ENCODE measurements at regions not wholly inside any gene's neighbourhood (a gene's known extent, or its start where the extent isn't known, plus 50 kb on each side); places are given as distances from the start of the nearest gene placed in this dataset.

DNA sequence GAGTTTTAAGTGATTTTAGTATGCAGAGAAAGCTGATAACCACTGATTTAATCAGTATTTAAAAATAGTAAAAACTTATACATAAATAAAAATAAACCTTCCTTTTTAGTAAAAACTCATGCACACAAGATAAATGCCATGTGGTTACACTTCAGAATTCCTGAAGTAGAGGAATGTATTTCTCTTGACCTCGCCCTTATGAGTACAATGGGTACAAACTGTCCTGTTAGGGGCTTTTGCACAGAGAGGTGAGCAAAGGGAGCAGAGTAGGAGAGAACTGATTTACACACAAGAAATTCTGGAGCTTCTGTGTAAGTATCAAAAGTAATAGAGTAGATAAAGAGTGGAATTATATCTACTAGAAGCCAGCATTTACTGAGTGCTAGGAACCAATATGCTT, 279.6 kb downstream of the PPP1R3A start:
- TF ChIP-seq, protein P1, sequence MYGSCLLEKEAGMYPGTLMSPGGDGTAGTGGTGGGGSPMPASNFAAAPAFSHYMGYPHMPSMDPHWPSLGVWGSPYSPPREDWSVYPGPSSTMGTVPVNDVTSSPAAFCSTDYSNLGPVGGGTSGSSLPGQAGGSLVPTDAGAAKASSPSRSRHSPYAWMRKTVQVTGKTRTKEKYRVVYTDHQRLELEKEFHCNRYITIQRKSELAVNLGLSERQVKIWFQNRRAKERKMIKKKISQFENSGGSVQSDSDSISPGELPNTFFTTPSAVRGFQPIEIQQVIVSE (CRISPR knock-in tag; IDR thresholded peaks at IDR 0.05; ENCODE audit: borderline replicate concordance): no peak
- no peak for TF ChIP-seq HMGA2 (CRISPR knock-in tag; IDR thresholded peaks at IDR 0.05)
- TF ChIP-seq, protein P2, sequence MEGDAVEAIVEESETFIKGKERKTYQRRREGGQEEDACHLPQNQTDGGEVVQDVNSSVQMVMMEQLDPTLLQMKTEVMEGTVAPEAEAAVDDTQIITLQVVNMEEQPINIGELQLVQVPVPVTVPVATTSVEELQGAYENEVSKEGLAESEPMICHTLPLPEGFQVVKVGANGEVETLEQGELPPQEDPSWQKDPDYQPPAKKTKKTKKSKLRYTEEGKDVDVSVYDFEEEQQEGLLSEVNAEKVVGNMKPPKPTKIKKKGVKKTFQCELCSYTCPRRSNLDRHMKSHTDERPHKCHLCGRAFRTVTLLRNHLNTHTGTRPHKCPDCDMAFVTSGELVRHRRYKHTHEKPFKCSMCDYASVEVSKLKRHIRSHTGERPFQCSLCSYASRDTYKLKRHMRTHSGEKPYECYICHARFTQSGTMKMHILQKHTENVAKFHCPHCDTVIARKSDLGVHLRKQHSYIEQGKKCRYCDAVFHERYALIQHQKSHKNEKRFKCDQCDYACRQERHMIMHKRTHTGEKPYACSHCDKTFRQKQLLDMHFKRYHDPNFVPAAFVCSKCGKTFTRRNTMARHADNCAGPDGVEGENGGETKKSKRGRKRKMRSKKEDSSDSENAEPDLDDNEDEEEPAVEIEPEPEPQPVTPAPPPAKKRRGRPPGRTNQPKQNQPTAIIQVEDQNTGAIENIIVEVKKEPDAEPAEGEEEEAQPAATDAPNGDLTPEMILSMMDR (IDR thresholded peaks at IDR 0.05): no peak
- no peak for TF ChIP-seq NR3C1 (CRISPR knock-in tag; conservative IDR thresholded peaks at IDR 0.05; ENCODE audit: low read depth)
- no peak for TF ChIP-seq MXD4 (CRISPR knock-in tag; IDR thresholded peaks at IDR 0.05; ENCODE audit: borderline replicate concordance)
- TF ChIP-seq CREB1 (CRISPR knock-in tag; IDR thresholded peaks at IDR 0.05): no peak
- TF ChIP-seq, protein P3, sequence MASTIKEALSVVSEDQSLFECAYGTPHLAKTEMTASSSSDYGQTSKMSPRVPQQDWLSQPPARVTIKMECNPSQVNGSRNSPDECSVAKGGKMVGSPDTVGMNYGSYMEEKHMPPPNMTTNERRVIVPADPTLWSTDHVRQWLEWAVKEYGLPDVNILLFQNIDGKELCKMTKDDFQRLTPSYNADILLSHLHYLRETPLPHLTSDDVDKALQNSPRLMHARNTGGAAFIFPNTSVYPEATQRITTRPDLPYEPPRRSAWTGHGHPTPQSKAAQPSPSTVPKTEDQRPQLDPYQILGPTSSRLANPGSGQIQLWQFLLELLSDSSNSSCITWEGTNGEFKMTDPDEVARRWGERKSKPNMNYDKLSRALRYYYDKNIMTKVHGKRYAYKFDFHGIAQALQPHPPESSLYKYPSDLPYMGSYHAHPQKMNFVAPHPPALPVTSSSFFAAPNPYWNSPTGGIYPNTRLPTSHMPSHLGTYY (CRISPR knock-in tag; IDR thresholded peaks at IDR 0.05): no peak
- TF ChIP-seq, protein P4, sequence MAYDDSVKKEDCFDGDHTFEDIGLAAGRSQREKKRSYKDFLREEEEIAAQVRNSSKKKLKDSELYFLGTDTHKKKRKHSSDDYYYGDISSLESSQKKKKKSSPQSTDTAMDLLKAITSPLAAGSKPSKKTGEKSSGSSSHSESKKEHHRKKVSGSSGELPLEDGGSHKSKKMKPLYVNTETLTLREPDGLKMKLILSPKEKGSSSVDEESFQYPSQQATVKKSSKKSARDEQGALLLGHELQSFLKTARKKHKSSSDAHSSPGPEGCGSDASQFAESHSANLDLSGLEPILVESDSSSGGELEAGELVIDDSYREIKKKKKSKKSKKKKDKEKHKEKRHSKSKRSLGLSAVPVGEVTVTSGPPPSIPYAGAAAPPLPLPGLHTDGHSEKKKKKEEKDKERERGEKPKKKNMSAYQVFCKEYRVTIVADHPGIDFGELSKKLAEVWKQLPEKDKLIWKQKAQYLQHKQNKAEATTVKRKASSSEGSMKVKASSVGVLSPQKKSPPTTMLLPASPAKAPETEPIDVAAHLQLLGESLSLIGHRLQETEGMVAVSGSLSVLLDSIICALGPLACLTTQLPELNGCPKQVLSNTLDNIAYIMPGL (CRISPR knock-in tag; IDR thresholded peaks at IDR 0.05): no peak
- no peak for TF ChIP-seq CBFB (CRISPR knock-in tag; IDR thresholded peaks at IDR 0.05; ENCODE audit: low read depth)
- TF ChIP-seq, protein P5, sequence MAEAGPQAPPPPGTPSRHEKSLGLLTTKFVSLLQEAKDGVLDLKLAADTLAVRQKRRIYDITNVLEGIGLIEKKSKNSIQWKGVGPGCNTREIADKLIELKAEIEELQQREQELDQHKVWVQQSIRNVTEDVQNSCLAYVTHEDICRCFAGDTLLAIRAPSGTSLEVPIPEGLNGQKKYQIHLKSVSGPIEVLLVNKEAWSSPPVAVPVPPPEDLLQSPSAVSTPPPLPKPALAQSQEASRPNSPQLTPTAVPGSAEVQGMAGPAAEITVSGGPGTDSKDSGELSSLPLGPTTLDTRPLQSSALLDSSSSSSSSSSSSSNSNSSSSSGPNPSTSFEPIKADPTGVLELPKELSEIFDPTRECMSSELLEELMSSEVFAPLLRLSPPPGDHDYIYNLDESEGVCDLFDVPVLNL (CRISPR knock-in tag; IDR thresholded peaks at IDR 0.05; ENCODE audit: borderline replicate concordance, low read depth): no peak

All from WTC11 (cell line).